ENCODE measurements at regions not wholly inside any gene's neighbourhood (a gene's known extent, or its start where the extent isn't known, plus 50 kb on each side); places are given as distances from the start of the nearest gene placed in this dataset.

DNA sequence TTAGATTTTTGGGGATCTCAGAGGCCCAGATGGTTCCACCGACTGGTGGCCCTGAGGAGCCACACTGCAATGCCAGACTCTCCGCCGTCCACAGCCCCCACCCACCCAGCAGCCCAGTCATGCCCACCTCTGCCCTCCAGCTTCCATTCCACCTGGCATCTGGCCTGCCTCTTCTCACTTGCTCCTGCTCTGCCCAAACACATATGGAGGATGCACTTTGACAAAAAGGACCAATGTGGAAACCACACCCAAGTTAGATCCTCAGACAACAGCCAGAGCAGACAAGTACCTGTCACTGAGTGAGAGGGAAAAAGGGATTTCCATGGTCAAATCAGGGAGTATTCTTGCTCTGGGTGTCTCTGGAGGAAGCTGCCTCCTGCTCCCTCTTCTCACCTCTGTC is 120.6 kb upstream of the NXT1 start:
- DNase-seq, result no peak

DNA sequence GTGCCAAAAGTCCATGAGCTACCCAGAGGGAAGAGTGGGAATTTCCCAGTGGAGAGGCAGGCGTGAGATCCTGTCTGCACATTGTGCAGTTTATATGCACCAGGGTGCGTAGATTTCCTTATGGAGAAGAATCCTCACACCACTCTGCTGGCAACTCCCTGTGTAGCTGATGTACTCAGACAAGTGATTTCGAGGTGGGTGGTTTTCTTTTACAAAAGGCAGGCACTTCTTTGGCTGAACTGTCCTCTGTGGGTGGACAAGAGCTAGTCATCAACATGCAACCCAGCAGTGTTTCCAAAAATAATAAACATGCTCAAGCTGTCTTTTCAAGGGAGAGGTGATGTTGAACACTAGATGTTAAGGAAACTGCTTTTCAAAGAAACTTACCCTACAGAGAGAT is 121.7 kb upstream of the NXT1 start:
- peak; percentile 31 for DNase-seq

GRCh38 chr20:23227976-23228375 is 122.6 kb upstream of the NXT1 start:
- DNase-seq, result no peak

DNA sequence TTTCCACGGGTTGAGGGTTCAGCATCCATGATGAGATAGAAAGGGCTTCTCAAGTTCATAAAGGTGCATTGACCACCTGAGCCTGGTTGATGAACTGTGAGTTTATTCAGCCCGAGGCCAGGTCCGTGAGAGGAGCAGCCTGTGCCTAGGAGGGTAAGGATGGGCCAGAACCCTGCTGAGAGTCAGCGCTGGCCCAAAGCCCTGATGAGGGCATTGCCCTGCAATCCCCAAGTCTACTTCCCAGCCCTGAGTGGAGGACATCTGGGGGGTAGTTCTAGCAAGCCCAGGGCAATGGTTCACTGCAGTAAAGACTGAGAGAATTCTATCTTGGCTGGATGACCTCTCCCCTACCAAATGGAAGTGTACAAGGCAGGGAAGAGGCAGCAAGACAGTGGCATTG is 123.3 kb upstream of the NXT1 start:
- no peak for DNase-seq

DNA sequence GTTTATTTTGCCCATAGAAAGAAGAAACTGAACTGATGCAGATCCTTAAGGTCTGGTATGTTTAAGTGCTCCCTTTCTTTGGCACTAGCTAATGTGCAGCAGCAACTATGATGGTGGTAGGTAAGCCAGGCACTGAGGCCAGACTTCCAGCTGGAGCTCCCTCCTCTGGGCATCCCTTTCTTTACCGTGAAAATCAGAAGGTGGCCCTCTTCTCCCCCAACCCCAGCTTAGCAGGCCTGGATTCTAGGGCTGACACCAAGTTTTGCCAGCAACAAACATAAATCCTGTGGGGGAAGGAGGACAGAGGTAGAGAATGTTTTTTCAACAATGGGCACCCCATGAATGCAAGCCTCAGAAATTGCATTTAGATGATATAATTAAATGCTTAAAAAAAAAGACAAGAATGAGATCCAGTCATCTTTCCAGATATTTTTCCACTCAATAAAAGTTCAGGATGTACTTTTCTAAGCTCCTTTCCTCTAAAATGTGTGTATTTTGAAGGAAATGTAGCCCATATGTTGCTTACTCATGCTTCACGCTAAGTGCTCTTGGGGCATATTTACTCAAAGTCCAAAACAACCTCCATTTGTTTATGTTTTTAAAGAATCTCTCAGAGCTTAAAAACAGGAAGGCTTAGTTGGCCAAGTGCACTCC is 123.9 kb upstream of the NXT1 start:
- no peak for DNase-seq

GRCh38 chr20:23225407-23226060 is 125.1 kb upstream of the NXT1 start:
- DNase-seq, result peak; percentile 72

- DNase-seq, result no peak
Measured at GRCh38 chr20:23224806-23225205, 125.8 kb upstream of the NXT1 start.

DNA sequence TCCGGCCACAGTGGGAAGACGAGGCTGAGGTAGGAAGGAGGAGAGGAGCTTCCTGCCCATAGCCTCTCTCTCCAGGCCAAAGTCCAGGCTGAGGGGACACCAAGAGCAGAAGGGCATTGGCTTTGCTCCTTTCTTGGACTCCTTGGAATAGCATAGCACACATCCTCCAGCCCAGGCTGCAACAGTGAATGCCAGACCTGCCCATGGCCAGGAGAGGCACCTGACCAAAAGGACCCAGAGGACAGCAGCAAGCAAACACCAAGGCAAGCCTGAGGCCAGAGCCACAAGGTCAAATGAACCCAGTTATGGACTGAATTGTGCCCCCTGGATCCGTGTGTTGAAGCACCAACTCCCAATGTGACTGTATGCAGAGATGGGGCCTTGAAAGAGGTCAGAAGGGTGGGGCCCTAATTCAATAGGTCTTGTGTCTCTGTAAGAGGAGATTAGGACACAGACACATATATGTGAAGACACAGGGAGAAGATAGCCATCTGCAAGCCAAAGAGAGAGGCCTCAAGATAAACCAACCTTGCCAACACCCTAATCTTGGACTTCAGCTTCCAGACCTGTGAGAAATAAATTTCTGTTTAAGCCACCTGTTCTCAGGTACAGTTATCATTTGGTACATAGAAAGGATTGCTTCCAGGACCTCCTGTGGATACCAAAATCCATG is 126.5 kb upstream of the NXT1 start:
- DNase-seq, result no peak

DNA sequence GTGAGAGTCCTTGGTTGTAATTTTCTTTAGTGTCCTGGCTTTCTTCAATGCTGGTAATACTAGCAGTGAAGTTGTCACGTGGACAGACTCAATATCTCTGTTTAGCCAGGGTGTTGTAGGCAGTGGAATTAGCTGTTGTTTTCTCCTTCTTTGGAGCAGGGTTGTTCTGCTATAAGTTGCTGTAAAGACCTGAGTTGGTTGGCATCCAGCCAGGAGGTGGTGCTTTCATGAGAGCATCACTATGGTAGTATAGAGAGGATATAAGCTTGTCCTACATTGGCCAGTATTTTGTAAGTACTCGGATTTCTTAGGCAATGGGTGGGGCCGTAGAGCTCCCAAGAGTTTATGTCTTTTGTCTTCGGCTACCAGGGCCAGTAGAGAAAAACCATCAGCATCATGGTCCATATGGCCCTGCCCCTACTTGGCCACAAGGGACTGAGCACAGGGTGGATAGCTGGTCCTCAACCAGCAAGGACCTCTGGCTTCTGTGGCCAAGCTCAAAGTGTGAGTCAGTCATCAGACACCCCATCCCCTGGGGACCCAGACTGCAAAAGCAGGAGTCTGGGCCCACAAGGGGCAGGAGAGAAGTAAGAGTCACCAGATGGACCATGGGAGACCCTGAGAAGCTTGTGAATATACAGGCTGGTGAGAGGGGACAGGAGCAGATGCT is 127.9 kb upstream of the NXT1 start:
- DNase-seq, result no peak

GRCh38 chr20:23217023-23217422 is 130.9 kb upstream of the CD93 start:
- no peak for DNase-seq

- DNase-seq, result no peak
Measured at GRCh38 chr20:23215344-23215995, 129.3 kb upstream of the CD93 start.

DNA sequence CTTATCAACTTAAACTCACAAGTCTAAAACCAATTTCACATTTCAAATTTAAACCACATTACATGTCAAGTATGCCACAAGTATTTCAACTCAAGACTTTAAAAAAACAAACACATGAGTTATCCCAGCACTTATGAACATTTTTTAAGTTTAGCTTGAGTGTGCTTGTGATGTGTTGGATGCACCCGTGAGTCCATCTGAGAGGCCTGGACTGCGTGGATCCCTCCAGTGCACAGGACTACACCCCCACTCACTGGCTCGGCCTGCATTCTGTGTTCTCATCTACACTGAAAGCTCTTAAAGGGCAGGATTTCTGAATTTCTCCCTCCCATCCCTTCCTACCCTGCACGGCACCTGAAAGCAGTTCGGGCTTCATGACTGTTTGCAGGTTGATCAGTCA is 128.8 kb upstream of the CD93 start:
- DNase-seq, result no peak

DNA sequence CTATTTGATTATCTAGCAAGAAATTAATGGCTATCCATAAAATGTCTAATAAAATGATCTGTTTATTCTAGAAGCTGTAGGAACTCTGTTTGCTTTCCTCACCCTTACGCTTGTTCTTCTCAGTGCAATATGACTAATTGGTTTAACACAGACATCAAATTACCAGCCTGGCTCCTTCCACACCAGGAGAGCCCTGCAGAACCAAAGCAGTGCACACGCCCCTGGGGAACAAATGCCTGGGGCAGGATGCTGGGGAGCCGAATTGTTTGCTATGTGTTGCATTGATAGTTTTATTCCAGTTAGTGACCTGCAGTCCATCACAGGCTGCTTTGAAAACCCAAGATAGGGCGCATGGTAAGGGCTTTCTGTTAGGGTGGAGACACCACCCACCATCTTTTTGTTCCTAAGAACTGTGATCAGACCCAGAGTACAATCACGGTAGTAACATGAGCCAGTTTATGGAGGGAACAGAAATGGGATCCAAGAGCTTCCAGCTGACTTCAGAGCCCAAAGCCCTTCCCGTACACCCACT is 126.4 kb upstream of the CD93 start:
- DNase-seq, result no peak

GRCh38 chr20:23212011-23212410 is 125.9 kb upstream of the CD93 start:
- no peak for DNase-seq

- no peak for DNase-seq
Measured at GRCh38 chr20:23211164-23211563, 125.0 kb upstream of the CD93 start.

GRCh38 chr20:23207826-23208540 is 121.9 kb upstream of the CD93 start:
- no peak for DNase-seq

- no peak for DNase-seq
Measured at GRCh38 chr20:23206995-23207394, 120.9 kb upstream of the CD93 start.

- DNase-seq, result no peak
Measured at GRCh38 chr20:23206061-23206460, 119.9 kb upstream of the CD93 start.

DNA sequence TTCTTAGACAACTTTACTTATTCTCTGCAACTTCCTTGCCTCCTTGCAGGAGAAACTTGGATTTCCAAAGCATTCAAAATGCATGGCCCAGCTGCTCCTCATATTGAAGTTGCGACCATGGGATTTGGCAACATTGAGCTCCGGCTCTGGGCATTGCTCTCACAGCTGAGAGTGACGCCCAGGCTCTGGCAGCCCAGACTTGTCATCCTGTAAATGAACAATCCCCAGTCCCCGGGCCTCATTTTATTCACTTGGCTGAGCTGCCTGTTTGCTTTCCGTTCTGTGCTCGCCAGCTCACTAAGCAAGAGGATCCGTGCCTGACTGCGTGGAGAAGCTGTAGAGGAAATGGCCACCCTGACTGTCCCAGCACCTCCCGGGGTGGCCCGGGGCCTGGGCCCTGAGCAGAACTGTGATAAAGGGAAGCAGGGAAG is 119.5 kb upstream of the CD93 start:
- DNase-seq, result peak; percentile 16

- DNase-seq, result no peak
Measured at GRCh38 chr20:23205211-23205610, 119.1 kb upstream of the CD93 start.

DNA sequence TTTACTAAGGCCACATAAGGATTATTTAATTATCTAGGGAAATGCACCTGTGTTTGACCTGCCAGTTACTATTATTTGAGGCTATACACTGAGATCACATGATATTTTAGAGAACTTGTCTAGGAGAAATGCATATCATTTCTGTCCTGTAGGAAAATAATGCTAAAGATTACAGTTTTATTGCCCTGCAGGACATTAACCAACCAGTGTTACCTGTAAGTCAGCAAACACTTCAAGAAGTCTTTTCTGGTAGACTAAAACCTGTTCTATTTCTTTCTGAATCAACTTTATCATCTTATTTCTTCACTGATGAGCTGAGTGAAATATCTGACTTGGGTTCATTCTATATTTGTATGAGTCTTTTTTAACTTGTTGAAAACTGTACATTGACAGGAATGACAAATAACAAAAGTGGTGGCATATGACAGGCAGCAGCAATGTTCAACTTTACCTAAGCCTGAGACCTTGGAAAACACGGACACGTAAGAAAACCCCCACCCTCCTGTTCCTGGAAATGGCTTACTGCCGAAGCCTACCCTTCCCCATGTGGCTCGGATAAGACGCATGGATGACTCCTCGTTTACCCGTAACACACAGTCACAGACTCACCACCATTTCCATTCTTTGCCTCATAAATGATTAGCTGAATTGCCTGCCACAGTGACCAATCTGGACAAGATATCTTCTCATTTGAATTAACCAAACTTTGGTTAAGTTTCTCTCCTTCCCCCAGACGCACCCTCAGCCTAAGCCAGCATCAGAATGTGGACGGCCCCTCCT is 118.0 kb upstream of the CD93 start:
- no peak for DNase-seq

DNA sequence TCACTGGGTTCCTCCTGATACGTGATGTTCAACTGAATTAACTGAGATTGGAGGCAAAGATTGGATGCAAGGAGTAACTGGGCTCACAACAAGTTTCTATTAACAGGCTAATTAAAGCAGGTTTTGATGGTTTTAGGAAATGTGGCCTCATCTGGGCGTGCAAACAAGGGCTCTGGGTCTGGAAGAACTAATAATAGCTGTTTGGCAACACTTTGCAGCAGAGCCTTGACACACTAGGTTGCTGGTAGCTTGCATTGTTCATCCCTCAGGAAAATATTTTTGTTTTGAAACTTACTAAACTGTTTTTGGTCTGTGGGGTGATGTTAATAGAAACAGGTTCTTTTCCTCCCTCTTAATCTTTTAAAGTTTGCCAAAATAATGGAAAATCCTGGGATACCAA is 117.2 kb upstream of the CD93 start:
- DNase-seq, result no peak

All from fibroblast of skin of right quadriceps (primary cell).